ENCODE measurements at regions not wholly inside any gene's neighbourhood (a gene's known extent, or its start where the extent isn't known, plus 50 kb on each side); places are given as distances from the start of the nearest gene placed in this dataset.

- peaks cover 1% of the 10 kb centered on the region for H3K27me3 Mint-ChIP-seq (ENCODE audit: low read depth)
- H3K4me1 Mint-ChIP-seq: no peaks in the 10 kb centered on the region
- no peak for TF ChIP-seq CTCF (IDR thresholded peaks at IDR 0.05; ENCODE audit: unreplicated experiment)
- no peaks in the 10 kb centered on the region for H3K36me3 Mint-ChIP-seq
- DNase-seq (ENCODE audit: low spot score in 2 of 2, unreplicated experiment in 2 of 2): no peak
- no peak overlapping the region for H3K27ac Mint-ChIP-seq
- no peak overlapping the region for H3K4me3 Mint-ChIP-seq
- H3K9me3 Mint-ChIP-seq: peaks cover 7% of the 10 kb centered on the region
Measured at GRCh38 chr6:88456221-88456859, 290.2 kb upstream of the CNR1 start.

- Mint-ChIP-seq H3K27ac (no peak overlapping the region), H3K4me1 (no peaks in the 10 kb centered on the region), H3K9me3 (peaks cover 7% of the 10 kb centered on the region), H3K36me3 (no peaks in the 10 kb centered on the region), H3K27me3 (ENCODE audit: low read depth) (peaks cover 1% of the 10 kb centered on the region), H3K4me3 (no peak overlapping the region)
- no peak for DNase-seq (ENCODE audit: low spot score in 2 of 2, unreplicated experiment in 2 of 2)
- no peak for TF ChIP-seq CTCF (IDR thresholded peaks at IDR 0.05; ENCODE audit: unreplicated experiment)
Measured at GRCh38 chr6:88455317-88455716, 289.2 kb upstream of the CNR1 start.

- Mint-ChIP-seq H3K4me3 (no peak overlapping the region), H3K36me3 (no peaks in the 10 kb centered on the region), H3K27ac (no peak overlapping the region), H3K9me3 (peaks cover 7% of the 10 kb centered on the region), H3K27me3 (ENCODE audit: low read depth) (peaks cover 1% of the 10 kb centered on the region), H3K4me1 (no peaks in the 10 kb centered on the region)
- TF ChIP-seq CTCF (IDR thresholded peaks at IDR 0.05; ENCODE audit: unreplicated experiment): no peak
- no peak for DNase-seq (ENCODE audit: low spot score in 2 of 2, unreplicated experiment in 2 of 2)
Measured at GRCh38 chr6:88454658-88455057, 288.5 kb upstream of the CNR1 start.

GRCh38 chr6:88449770-88450169 is 283.6 kb upstream of the CNR1 start:
- no peaks in the 10 kb centered on the region for H3K36me3 Mint-ChIP-seq
- DNase-seq (ENCODE audit: low spot score in 2 of 2, unreplicated experiment in 2 of 2): no peak
- H3K9me3 Mint-ChIP-seq: peaks cover 7% of the 10 kb centered on the region
- TF ChIP-seq CTCF (IDR thresholded peaks at IDR 0.05; ENCODE audit: unreplicated experiment): no peak
- H3K27ac Mint-ChIP-seq: no peak overlapping the region
- H3K4me1 Mint-ChIP-seq: peaks cover 9% of the 10 kb centered on the region
- no peaks in the 10 kb centered on the region for H3K27me3 Mint-ChIP-seq (ENCODE audit: low read depth)
- H3K4me3 Mint-ChIP-seq: no peak overlapping the region

GRCh38 chr6:88445188-88445965 is 279.2 kb upstream of the CNR1 start:
- peak overlapping the region; percentile 4 for H3K27ac Mint-ChIP-seq
- TF ChIP-seq CTCF (IDR thresholded peaks at IDR 0.05; ENCODE audit: unreplicated experiment): no peak

More at GRCh38 chr6:88445188-88445965, 279.2 kb upstream of the CNR1 start:
- DNase-seq (ENCODE audit: low spot score in 2 of 2, unreplicated experiment in 2 of 2): no peak
- Mint-ChIP-seq H3K27me3 (ENCODE audit: low read depth) (no peaks in the 10 kb centered on the region), H3K4me3 (no peak overlapping the region), H3K9me3 (peaks cover 12% of the 10 kb centered on the region), H3K4me1 (peaks cover 9% of the 10 kb centered on the region), H3K36me3 (no peaks in the 10 kb centered on the region)

Measured in mesothelial cell of epicardium (in vitro differentiated cells).